Neuronal stem cell (in vitro differentiated cells): ENCODE measurements at regions not wholly inside any gene's neighbourhood (a gene's known extent, or its start where the extent isn't known, plus 50 kb on each side); places are given as distances from the start of the nearest gene placed in this dataset.

Experiments used
- DNase-seq: peaks from one replicate; pipeline ENCODE4 v3.0.0-alpha.2; 2013; ENCODE audit warnings: low spot score
- H2AFZ ChIP-seq: one replicate; pipeline ENCODE4 v1.6.1; 2013; ENCODE audit warnings: mild to moderate bottlenecking, low read length, inconsistent platforms
- H2AK5ac ChIP-seq: 2 replicates; pipeline ENCODE4 v1.6.1; 2013; ENCODE audit warnings: low read depth, mild to moderate bottlenecking, inconsistent platforms, low read length, moderate library complexity, mixed read lengths
- H2BK120ac ChIP-seq: 2 replicates; pipeline ENCODE4 v1.6.1; 2013; ENCODE audit warnings: low read depth, mild to moderate bottlenecking, inconsistent platforms, low read length, moderate library complexity, mixed read lengths
- H2BK12ac ChIP-seq: one replicate; pipeline ENCODE4 v1.6.1; 2013; ENCODE audit warnings: low read length, inconsistent platforms
- H2BK15ac ChIP-seq: 2 replicates; pipeline ENCODE4 v1.6.1; 2013; ENCODE audit warnings: mild to moderate bottlenecking, low read length, inconsistent platforms, mixed read lengths
- H2BK5ac ChIP-seq: one replicate; pipeline ENCODE4 v1.6.1; 2013; ENCODE audit warnings: inconsistent platforms, mild to moderate bottlenecking, low read length, moderate library complexity
- H3K14ac ChIP-seq: one replicate; pipeline ENCODE4 v1.6.1; 2013; ENCODE audit warnings: low read length, inconsistent platforms
- H3K18ac ChIP-seq: 2 replicates; pipeline ENCODE4 v1.6.1; 2013; ENCODE audit warnings: low read length, inconsistent platforms
- H3K23ac ChIP-seq: 2 replicates; pipeline ENCODE4 v1.6.1; 2013; ENCODE audit warnings: low read depth, mild to moderate bottlenecking, mixed read lengths, low read length, inconsistent platforms; ENCODE audit not compliant: poor library complexity
- H3K27ac ChIP-seq: replicated peaks from 3 replicates; pipeline ENCODE4 v1.5.1; 2013; ENCODE audit warnings: low read length, inconsistent platforms
- H3K27me3 ChIP-seq, 3 experiments: 2 replicates each; pipeline ENCODE4 v1.6.1; 2013; ENCODE audit warnings: low read length in 3 of 3, mild to moderate bottlenecking in 2 of 3, inconsistent platforms in 1 of 3, low read depth in 1 of 3, mixed read lengths in 1 of 3, moderate library complexity in 1 of 3; ENCODE audit not compliant: control insufficient read depth in 3 of 3, insufficient read depth in 3 of 3
- H3K36me3 ChIP-seq, 2 donors: replicated peaks in 1 of 2; 2 replicates each; pipeline ENCODE4 v1.6.1; 2013; ENCODE audit warnings: low read length in 2 of 2; ENCODE audit not compliant: control insufficient read depth in 2 of 2, insufficient read depth in 2 of 2
- H3K4ac ChIP-seq: 2 replicates; pipeline ENCODE4 v1.6.1; 2013; ENCODE audit warnings: inconsistent platforms, mild to moderate bottlenecking, low read length, moderate library complexity
- H3K4me1 ChIP-seq, 2 donors: 1 replicate in 1 of 2; 2 replicates in 1 of 2; pipeline ENCODE4 v1.6.1; 2013; ENCODE audit warnings: low read length in 2 of 2, low read depth in 1 of 2; ENCODE audit not compliant: control insufficient read depth in 2 of 2, insufficient read depth in 1 of 2
- H3K4me2 ChIP-seq: one replicate; pipeline ENCODE4 v1.6.1; 2013; ENCODE audit warnings: mild to moderate bottlenecking, low read length, inconsistent platforms; ENCODE audit not compliant: insufficient read depth, poor library complexity, severe bottlenecking
- H3K4me3 ChIP-seq, 2 donors: 2 replicates each; pipeline ENCODE4 v1.5.1; 2013; ENCODE audit warnings: low read length in 2 of 2, mild to moderate bottlenecking in 2 of 2, inconsistent platforms in 1 of 2, moderate library complexity in 1 of 2
- H3K79me1 ChIP-seq: one replicate; pipeline ENCODE4 v1.6.1; 2013; ENCODE audit warnings: low read depth, mild to moderate bottlenecking, inconsistent platforms, low read length, moderate library complexity
- H3K9ac ChIP-seq: one replicate; pipeline ENCODE4 v1.6.1; 2013; ENCODE audit warnings: mild to moderate bottlenecking, low read depth, low read length, inconsistent platforms; ENCODE audit not compliant: poor library complexity
- H3K9me3 ChIP-seq, 2 donors: replicated peaks in 1 of 2; 2 replicates each; pipeline versions ENCODE3 to v1.6.1; 2013; ENCODE audit warnings: low read length in 2 of 2, mild to moderate bottlenecking in 2 of 2, inconsistent platforms in 1 of 2, low read depth in 1 of 2, mixed read lengths in 1 of 2, moderate library complexity in 1 of 2; ENCODE audit not compliant: control insufficient read depth in 2 of 2, insufficient read depth in 1 of 2
- H4K8ac ChIP-seq: one replicate; pipeline ENCODE4 v1.6.1; 2013; ENCODE audit warnings: low read depth, mild to moderate bottlenecking, inconsistent platforms, low read length, moderate library complexity
- H4K91ac ChIP-seq: one replicate; pipeline ENCODE4 v1.6.1; 2013; ENCODE audit warnings: low read length, low read depth, mild to moderate bottlenecking, inconsistent platforms; ENCODE audit not compliant: poor library complexity
- WGBS, 2 donors: extraction: QIAGEN DNeasy Blood & Tissue Kit; methylation state at CpG; one replicate each; pipeline ENCODE4 v1.1.7; 2013; ENCODE audit warnings: missing lambda C conversion rate in 2 of 2, mixed read lengths in 1 of 2; ENCODE audit not compliant: insufficient read length in 2 of 2, insufficient replicate concordance in 1 of 2; ENCODE audit errors: extremely low coverage in 2 of 2; 5-methylcytosine and 5-hydroxymethylcytosine counted together

- no peak overlapping the region for H3K4me2 ChIP-seq
- H3K4ac ChIP-seq: no peak overlapping the region
- H3K9ac ChIP-seq: no peak overlapping the region
- DNase-seq: no peak
- no peak overlapping the region for H3K4me3 ChIP-seq
- no peak overlapping the region for H2AFZ ChIP-seq
- no peaks in the 10 kb centered on the region for H3K9me3 ChIP-seq
- H2BK5ac ChIP-seq: no peak overlapping the region
- no peak overlapping the region for H4K91ac ChIP-seq
- H2BK15ac ChIP-seq: no peak overlapping the region
- no peak overlapping the region for H4K8ac ChIP-seq
- H3K23ac ChIP-seq: no peak overlapping the region
- H3K4me1 ChIP-seq: no peaks in the 10 kb centered on the region
- H3K36me3 ChIP-seq: no peaks in the 10 kb centered on the region
- no peak overlapping the region for H3K27ac ChIP-seq
- H3K27me3 ChIP-seq: no peaks in the 10 kb centered on the region
- no peak overlapping the region for H2BK120ac ChIP-seq
- no peaks in the 10 kb centered on the region for H3K79me1 ChIP-seq
- H3K18ac ChIP-seq: no peak overlapping the region
- no peak overlapping the region for H2AK5ac ChIP-seq
- no peak overlapping the region for H3K14ac ChIP-seq
- no CpG with 5 or more reads among the region's 4 CpGs for WGBS, 2 donors
- H2BK12ac ChIP-seq: no peak overlapping the region
Observed at GRCh38 chr3:20510396-20510795, 324.4 kb upstream of the SGO1 start.

DNA sequence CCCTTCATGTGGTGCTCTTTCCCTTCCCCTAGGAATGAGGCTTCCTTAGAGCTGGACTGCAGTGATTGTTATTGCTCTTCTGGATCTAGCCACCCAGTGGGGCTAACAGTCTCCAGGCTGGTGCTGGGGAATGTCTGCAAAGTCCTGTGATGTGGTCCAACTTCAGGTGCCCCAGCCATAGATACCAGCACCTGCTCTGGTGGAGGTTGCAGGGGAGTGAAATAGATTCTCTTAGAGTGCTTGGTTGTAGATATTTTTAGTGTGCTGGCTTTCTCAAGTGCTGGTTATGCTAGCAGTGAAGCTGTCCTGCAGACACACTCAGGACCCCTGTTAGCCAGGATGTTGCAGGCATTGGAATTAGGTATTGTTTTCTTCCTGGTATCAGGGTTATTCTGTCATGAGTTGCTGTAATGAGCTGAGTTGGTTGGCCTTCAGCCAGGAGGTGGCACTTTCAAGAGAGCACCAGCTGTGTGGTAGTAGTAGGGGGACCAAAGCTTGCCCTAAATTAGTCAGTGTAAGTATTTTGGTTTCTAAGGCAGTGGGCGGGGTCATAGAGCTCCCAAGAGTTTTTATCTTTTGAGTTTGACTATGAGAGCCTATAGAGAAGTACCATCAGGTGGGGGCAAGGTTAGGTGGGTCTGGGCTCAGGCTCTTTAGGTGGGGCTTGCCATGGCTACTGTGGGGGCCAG is 317.5 kb upstream of the SGO1 start:
- no peaks in the 10 kb centered on the region for H3K27me3 ChIP-seq
- no peaks in the 10 kb centered on the region for H3K4me1 ChIP-seq
- H3K36me3 ChIP-seq: no peaks in the 10 kb centered on the region
- H3K4me2 ChIP-seq: no peak overlapping the region
- no peak overlapping the region for H2AK5ac ChIP-seq
- no peaks in the 10 kb centered on the region for H3K79me1 ChIP-seq
- no peak overlapping the region for H3K4ac ChIP-seq
- H3K9me3 ChIP-seq: no peaks in the 10 kb centered on the region
- no peak overlapping the region for H3K14ac ChIP-seq
- H3K18ac ChIP-seq: no peak overlapping the region
- H2BK12ac ChIP-seq: no peak overlapping the region
- H4K8ac ChIP-seq: no peak overlapping the region
- H2BK5ac ChIP-seq: no peak overlapping the region
- H3K9ac ChIP-seq: no peak overlapping the region
- no peak overlapping the region for H2BK120ac ChIP-seq
- no peak overlapping the region for H4K91ac ChIP-seq
- no peak overlapping the region for H3K27ac ChIP-seq
- H3K4me3 ChIP-seq: no peak overlapping the region
- H2BK15ac ChIP-seq: no peak overlapping the region
- WGBS, 2 donors: no CpG with 5 or more reads among the region's 1 CpG
- DNase-seq: no peak
- no peak overlapping the region for H2AFZ ChIP-seq
- no peak overlapping the region for H3K23ac ChIP-seq

DNA sequence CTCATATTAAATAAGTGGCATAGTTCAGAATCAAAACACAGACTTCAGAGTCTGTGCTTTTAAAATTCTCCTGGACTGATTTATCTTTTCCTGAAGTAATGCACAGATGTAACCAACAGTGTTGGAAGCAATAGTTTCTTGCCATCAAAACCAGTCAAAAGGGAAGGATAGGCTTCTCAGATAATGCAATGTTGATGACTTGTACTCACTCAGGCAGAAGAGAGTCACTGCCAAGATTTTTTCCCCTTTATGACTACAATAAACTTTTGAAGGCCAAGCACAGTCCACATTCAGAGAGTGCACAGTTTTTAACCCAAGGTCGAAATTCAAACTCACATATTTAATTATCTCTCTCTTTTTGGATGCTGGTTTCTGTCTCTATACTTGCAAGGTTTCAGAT is 305.0 kb upstream of the SGO1 start:
- DNase-seq: no peak
- Histone ChIP-seq H2AFZ (no peak overlapping the region), H2BK120ac (no peak overlapping the region), H3K4me1 (peaks cover 0 to 5% of the 10 kb centered on the region in 2 donors), H2BK5ac (no peak overlapping the region), H3K27me3 (no peaks in the 10 kb centered on the region), H3K4me3 (no peak overlapping the region), H3K9ac (no peak overlapping the region), H2BK12ac (no peak overlapping the region), H2BK15ac (no peak overlapping the region), H2AK5ac (no peak overlapping the region), H3K4me2 (no peak overlapping the region), H3K36me3 (no peaks in the 10 kb centered on the region), H3K18ac (no peak overlapping the region), H3K79me1 (no peaks in the 10 kb centered on the region), H3K9me3 (no peaks in the 10 kb centered on the region), H4K8ac (no peak overlapping the region), H3K14ac (no peak overlapping the region), H3K4ac (no peak overlapping the region), H3K23ac (no peak overlapping the region), H4K91ac (no peak overlapping the region), H3K27ac (no peak overlapping the region)
- WGBS, 2 donors: no CpG with 5 or more reads among the region's 1 CpG

GRCh38 chr3:20488151-20488550 is 302.1 kb upstream of the SGO1 start:
- Histone ChIP-seq H3K36me3 (no peaks in the 10 kb centered on the region), H2BK120ac (no peak overlapping the region), H2BK12ac (no peak overlapping the region), H3K4ac (no peak overlapping the region), H3K9ac (no peak overlapping the region), H3K9me3 (no peaks in the 10 kb centered on the region), H2BK15ac (no peak overlapping the region), H3K27ac (no peak overlapping the region), H3K4me3 (no peak overlapping the region), H3K23ac (no peak overlapping the region), H3K14ac (no peak overlapping the region), H4K8ac (no peak overlapping the region), H4K91ac (no peak overlapping the region), H3K4me1 (peaks cover 0 to 5% of the 10 kb centered on the region in 2 donors), H3K79me1 (no peaks in the 10 kb centered on the region), H2AFZ (no peak overlapping the region), H3K4me2 (no peak overlapping the region), H2AK5ac (no peak overlapping the region), H2BK5ac (no peak overlapping the region), H3K18ac (no peak overlapping the region), H3K27me3 (no peaks in the 10 kb centered on the region)
- no CpG with 5 or more reads among the region's 3 CpGs for WGBS, 2 donors
- no peak for DNase-seq
